WTC11 (cell line): ENCODE measurements at regions not wholly inside any gene's neighbourhood (a gene's known extent, or its start where the extent isn't known, plus 50 kb on each side); places are given as distances from the start of the nearest gene placed in this dataset.

ENCODE experiments used
- ATAC-seq: fragments of 200-7000 bp; cut with Tn5 transposase; 2 replicates; pipeline ENCODE4 v1.10.0; 2021; ENCODE audit warnings: mild to moderate bottlenecking, moderate library complexity
- CTCF ChIA-PET: fragments of 300-600 bp; sonication (Branson Sonifier 250); formaldehyde crosslinking; loops from one replicate; lab custom pipeline; 2021; ENCODE audit warnings: antibody characterized with exemption; lab: Charles Lee
- POLR2A ChIA-PET: fragments of 350-600 bp; sonication (Branson Sonifier 250); formaldehyde crosslinking; loops from one replicate; lab custom pipeline; 2021; ENCODE audit warnings: antibody characterized with exemption; lab: Charles Lee
- DNase-seq: peaks from one replicate; pipeline ENCODE4 v3.0.0; 2021; ENCODE audit warnings: low spot score
- H3K27ac Mint-ChIP-seq: 2 replicates; pipeline ENCODE4 v1.8.0; 2021; ENCODE audit warnings: mixed read lengths
- H3K27me3 Mint-ChIP-seq: 2 replicates; pipeline ENCODE4 v1.8.0; 2021; ENCODE audit warnings: low read depth, mild to moderate bottlenecking, moderate library complexity, mixed read lengths
- H3K36me3 Mint-ChIP-seq: 2 replicates; pipeline ENCODE4 v1.8.0; 2021; ENCODE audit warnings: mixed read lengths
- H3K4me1 Mint-ChIP-seq: 2 replicates; pipeline ENCODE4 v1.8.0; 2022; ENCODE audit warnings: mixed read lengths
- H3K4me3 Mint-ChIP-seq: 2 replicates; pipeline ENCODE4 v1.8.0; 2021; ENCODE audit warnings: mild to moderate bottlenecking, moderate library complexity, mixed read lengths
- H3K9me3 Mint-ChIP-seq: 2 replicates; pipeline ENCODE4 v1.8.0; 2021; ENCODE audit warnings: mixed read lengths
- CBFB ChIP-seq: sonication (generic); formaldehyde crosslinking; IDR thresholded peaks from 2 replicates; pipeline ENCODE4 v1.8.1; 2022; ENCODE audit warnings: mild to moderate bottlenecking, low read depth, missing genetic modification reagents
- GABPB1 ChIP-seq: sonication (generic); formaldehyde crosslinking; IDR thresholded peaks from 2 replicates; pipeline ENCODE4 v1.8.1; 2023; ENCODE audit warnings: mild to moderate bottlenecking, missing genetic modification reagents
- HMGA2 ChIP-seq: fragments of 250-450 bp; sonication (Bioruptor Pico); IDR thresholded peaks from 2 replicates; pipeline ENCODE4 v1.4.0; 2021; ENCODE audit warnings: mild to moderate bottlenecking, moderate library complexity
- JUN ChIP-seq: sonication (generic); formaldehyde crosslinking; IDR thresholded peaks from 2 replicates; pipeline ENCODE4 v1.8.0; 2023; ENCODE audit warnings: mild to moderate bottlenecking, missing genetic modification reagents
- KAT7 ChIP-seq: sonication (generic); formaldehyde crosslinking; IDR thresholded peaks from 2 replicates; pipeline ENCODE4 v1.8.1; 2023; ENCODE audit warnings: missing genetic modification reagents, mild to moderate bottlenecking, borderline replicate concordance
- NFE2L1 ChIP-seq: sonication (generic); formaldehyde crosslinking; IDR thresholded peaks from 2 replicates; pipeline ENCODE4 v1.8.1; 2023; ENCODE audit warnings: missing genetic modification reagents
- NR1H2 ChIP-seq: sonication (generic); formaldehyde crosslinking; IDR thresholded peaks from 2 replicates; pipeline ENCODE4 v1.9.0; 2021; ENCODE audit warnings: mild to moderate bottlenecking, moderate library complexity, missing genetic modification reagents
- PRRX2 ChIP-seq: fragments of 250-450 bp; sonication (Bioruptor Pico); IDR thresholded peaks from 2 replicates; pipeline ENCODE4 v1.8.0; 2021; ENCODE audit warnings: mild to moderate bottlenecking
- SMAD3 ChIP-seq: sonication (generic); formaldehyde crosslinking; IDR thresholded peaks from 2 replicates; pipeline ENCODE4 v1.8.0; 2022; ENCODE audit warnings: missing genetic modification reagents, mild to moderate bottlenecking, borderline replicate concordance
- TEAD4 ChIP-seq: sonication (generic); formaldehyde crosslinking; IDR thresholded peaks from 2 replicates; pipeline ENCODE4 v1.8.0; 2022; ENCODE audit warnings: mild to moderate bottlenecking, missing genetic modification reagents
- ZNF219 ChIP-seq: sonication (generic); formaldehyde crosslinking; IDR thresholded peaks from 2 replicates; pipeline ENCODE4 v1.8.0; 2023; ENCODE audit warnings: missing genetic modification reagents, mild to moderate bottlenecking, borderline replicate concordance
- TF ChIP-seq, protein P1 (sequence below): sonication (generic); formaldehyde crosslinking; IDR thresholded peaks from 2 replicates; pipeline ENCODE4 v1.8.0; 2023; ENCODE audit warnings: missing genetic modification reagents, mild to moderate bottlenecking, borderline replicate concordance
- TF ChIP-seq, protein P2 (sequence below): sonication (generic); formaldehyde crosslinking; IDR thresholded peaks from 2 replicates; pipeline ENCODE4 v1.8.1; 2023; ENCODE audit warnings: mild to moderate bottlenecking, missing genetic modification reagents, borderline replicate concordance
- TF ChIP-seq, protein P3 (sequence below): sonication (generic); formaldehyde crosslinking; IDR thresholded peaks from 2 replicates; pipeline ENCODE4 v1.8.1; 2022; ENCODE audit warnings: mild to moderate bottlenecking, missing genetic modification reagents, moderate library complexity, borderline replicate concordance
- TF ChIP-seq, protein P4 (sequence below): sonication (generic); formaldehyde crosslinking; IDR thresholded peaks from 2 replicates; pipeline ENCODE4 v1.8.1; 2022; ENCODE audit warnings: mild to moderate bottlenecking, moderate library complexity, missing genetic modification reagents
- TF ChIP-seq, protein P5 (sequence below): fragments of 200-600 bp; IDR thresholded peaks from 2 replicates; pipeline ENCODE4 v1.8.0; 2022; ENCODE audit warnings: antibody characterized with exemption
- TF ChIP-seq, protein P6 (sequence below): sonication (generic); formaldehyde crosslinking; IDR thresholded peaks from 2 replicates; pipeline ENCODE4 v1.8.1; 2023; ENCODE audit warnings: mild to moderate bottlenecking, missing genetic modification reagents, moderate library complexity
- TF ChIP-seq, protein P7 (sequence below): sonication (generic); formaldehyde crosslinking; conservative IDR thresholded peaks from 2 replicates; pipeline ENCODE4 v1.8.1; 2022; ENCODE audit warnings: mild to moderate bottlenecking, missing genetic modification reagents
- TF ChIP-seq, protein P8 (sequence below): sonication (generic); formaldehyde crosslinking; IDR thresholded peaks from 2 replicates; pipeline ENCODE4 v1.8.1; 2023; ENCODE audit warnings: mild to moderate bottlenecking, moderate library complexity, missing genetic modification reagents

DNA sequence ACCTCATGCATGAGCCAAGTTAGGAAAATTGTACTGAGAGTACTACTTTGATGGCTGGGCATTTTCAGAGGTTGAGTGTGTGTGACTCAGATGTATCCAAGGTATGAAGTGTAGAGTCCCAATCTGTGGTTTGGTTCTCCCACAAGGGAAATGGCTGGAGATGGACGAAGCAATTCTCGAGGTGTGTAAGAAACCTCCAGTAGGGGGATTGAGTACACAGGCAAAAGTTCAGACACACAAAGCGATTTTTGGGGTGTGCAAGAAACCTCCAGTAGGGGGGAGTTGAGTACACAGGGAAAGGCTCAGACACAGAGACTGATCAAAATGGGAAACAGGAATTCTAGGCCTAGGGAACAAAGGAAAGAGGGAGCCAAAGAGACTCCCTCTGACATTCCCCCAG lies 1536.3 kb downstream of the FAM181B start:
- ChIA-PET POLR2A (no interaction called here), CTCF (no interaction called here)
- DNase-seq (peak; percentile 16), ATAC-seq (peak; percentile 83)
- TF ChIP-seq, protein P1, sequence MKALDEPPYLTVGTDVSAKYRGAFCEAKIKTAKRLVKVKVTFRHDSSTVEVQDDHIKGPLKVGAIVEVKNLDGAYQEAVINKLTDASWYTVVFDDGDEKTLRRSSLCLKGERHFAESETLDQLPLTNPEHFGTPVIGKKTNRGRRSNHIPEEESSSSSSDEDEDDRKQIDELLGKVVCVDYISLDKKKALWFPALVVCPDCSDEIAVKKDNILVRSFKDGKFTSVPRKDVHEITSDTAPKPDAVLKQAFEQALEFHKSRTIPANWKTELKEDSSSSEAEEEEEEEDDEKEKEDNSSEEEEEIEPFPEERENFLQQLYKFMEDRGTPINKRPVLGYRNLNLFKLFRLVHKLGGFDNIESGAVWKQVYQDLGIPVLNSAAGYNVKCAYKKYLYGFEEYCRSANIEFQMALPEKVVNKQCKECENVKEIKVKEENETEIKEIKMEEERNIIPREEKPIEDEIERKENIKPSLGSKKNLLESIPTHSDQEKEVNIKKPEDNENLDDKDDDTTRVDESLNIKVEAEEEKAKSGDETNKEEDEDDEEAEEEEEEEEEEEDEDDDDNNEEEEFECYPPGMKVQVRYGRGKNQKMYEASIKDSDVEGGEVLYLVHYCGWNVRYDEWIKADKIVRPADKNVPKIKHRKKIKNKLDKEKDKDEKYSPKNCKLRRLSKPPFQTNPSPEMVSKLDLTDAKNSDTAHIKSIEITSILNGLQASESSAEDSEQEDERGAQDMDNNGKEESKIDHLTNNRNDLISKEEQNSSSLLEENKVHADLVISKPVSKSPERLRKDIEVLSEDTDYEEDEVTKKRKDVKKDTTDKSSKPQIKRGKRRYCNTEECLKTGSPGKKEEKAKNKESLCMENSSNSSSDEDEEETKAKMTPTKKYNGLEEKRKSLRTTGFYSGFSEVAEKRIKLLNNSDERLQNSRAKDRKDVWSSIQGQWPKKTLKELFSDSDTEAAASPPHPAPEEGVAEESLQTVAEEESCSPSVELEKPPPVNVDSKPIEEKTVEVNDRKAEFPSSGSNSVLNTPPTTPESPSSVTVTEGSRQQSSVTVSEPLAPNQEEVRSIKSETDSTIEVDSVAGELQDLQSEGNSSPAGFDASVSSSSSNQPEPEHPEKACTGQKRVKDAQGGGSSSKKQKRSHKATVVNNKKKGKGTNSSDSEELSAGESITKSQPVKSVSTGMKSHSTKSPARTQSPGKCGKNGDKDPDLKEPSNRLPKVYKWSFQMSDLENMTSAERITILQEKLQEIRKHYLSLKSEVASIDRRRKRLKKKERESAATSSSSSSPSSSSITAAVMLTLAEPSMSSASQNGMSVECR (CRISPR knock-in tag), result no peak
- TF ChIP-seq NR1H2 (CRISPR knock-in tag) (no peak), HMGA2 (no peak), PRRX2 (CRISPR knock-in tag) (no peak), NFE2L1 (CRISPR knock-in tag) (no peak)
- TF ChIP-seq, protein P2, sequence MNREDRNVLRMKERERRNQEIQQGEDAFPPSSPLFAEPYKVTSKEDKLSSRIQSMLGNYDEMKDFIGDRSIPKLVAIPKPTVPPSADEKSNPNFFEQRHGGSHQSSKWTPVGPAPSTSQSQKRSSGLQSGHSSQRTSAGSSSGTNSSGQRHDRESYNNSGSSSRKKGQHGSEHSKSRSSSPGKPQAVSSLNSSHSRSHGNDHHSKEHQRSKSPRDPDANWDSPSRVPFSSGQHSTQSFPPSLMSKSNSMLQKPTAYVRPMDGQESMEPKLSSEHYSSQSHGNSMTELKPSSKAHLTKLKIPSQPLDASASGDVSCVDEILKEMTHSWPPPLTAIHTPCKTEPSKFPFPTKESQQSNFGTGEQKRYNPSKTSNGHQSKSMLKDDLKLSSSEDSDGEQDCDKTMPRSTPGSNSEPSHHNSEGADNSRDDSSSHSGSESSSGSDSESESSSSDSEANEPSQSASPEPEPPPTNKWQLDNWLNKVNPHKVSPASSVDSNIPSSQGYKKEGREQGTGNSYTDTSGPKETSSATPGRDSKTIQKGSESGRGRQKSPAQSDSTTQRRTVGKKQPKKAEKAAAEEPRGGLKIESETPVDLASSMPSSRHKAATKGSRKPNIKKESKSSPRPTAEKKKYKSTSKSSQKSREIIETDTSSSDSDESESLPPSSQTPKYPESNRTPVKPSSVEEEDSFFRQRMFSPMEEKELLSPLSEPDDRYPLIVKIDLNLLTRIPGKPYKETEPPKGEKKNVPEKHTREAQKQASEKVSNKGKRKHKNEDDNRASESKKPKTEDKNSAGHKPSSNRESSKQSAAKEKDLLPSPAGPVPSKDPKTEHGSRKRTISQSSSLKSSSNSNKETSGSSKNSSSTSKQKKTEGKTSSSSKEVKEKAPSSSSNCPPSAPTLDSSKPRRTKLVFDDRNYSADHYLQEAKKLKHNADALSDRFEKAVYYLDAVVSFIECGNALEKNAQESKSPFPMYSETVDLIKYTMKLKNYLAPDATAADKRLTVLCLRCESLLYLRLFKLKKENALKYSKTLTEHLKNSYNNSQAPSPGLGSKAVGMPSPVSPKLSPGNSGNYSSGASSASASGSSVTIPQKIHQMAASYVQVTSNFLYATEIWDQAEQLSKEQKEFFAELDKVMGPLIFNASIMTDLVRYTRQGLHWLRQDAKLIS (CRISPR knock-in tag), result no peak
- TF ChIP-seq, protein P3, sequence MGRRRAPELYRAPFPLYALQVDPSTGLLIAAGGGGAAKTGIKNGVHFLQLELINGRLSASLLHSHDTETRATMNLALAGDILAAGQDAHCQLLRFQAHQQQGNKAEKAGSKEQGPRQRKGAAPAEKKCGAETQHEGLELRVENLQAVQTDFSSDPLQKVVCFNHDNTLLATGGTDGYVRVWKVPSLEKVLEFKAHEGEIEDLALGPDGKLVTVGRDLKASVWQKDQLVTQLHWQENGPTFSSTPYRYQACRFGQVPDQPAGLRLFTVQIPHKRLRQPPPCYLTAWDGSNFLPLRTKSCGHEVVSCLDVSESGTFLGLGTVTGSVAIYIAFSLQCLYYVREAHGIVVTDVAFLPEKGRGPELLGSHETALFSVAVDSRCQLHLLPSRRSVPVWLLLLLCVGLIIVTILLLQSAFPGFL (CRISPR knock-in tag), result no peak
- no peak overlapping the region for H3K27ac Mint-ChIP-seq
- H3K9me3 Mint-ChIP-seq, result peaks cover 51% of the 10 kb centered on the region
- H3K4me3 Mint-ChIP-seq, result no peak overlapping the region
- H3K36me3 Mint-ChIP-seq, result peaks cover 9% of the 10 kb centered on the region
- no peaks in the 10 kb centered on the region; the same call in 1 of the 2 replicates for H3K27me3 Mint-ChIP-seq
- H3K4me1 Mint-ChIP-seq, result no peaks in the 10 kb centered on the region

DNA sequence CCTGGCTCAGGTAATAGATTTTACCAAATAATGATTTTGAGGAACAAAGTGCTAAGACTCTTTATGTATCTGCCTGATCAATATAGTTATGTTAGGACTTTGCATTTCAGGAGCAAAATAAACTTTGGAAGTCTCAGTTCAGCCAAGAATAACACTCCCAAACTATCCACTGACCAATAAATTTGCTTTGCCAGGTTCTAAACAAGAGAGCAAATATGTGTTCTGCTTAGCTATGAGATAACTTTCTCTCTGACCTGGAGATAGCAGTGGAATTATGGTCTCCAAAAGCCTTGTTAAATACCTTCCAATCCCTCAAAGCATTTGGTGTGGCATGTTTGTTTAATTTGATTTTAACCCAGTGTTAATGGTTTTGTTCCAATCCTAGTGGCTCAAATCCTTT lies 1541.1 kb downstream of the FAM181B start:
- ATAC-seq (no peak), DNase-seq (no peak)
- no peak overlapping the region for H3K27ac Mint-ChIP-seq
- no peaks in the 10 kb centered on the region for H3K4me1 Mint-ChIP-seq
- ChIA-PET CTCF (no interaction called here), POLR2A (no interaction called here)
- no peaks in the 10 kb centered on the region for H3K27me3 Mint-ChIP-seq
- peaks cover 3% of the 10 kb centered on the region; the same call in 1 of the 2 replicates for H3K36me3 Mint-ChIP-seq
- H3K4me3 Mint-ChIP-seq, result no peak overlapping the region
- peaks cover 39% of the 10 kb centered on the region for H3K9me3 Mint-ChIP-seq
- TF ChIP-seq ZNF219 (CRISPR knock-in tag) (no peak), SMAD3 (CRISPR knock-in tag) (no peak), CBFB (no peak), TEAD4 (CRISPR knock-in tag) (no peak), JUN (no peak), KAT7 (CRISPR knock-in tag) (no peak), PRRX2 (CRISPR knock-in tag) (no peak), GABPB1 (CRISPR knock-in tag) (no peak)
- TF ChIP-seq, protein P4, sequence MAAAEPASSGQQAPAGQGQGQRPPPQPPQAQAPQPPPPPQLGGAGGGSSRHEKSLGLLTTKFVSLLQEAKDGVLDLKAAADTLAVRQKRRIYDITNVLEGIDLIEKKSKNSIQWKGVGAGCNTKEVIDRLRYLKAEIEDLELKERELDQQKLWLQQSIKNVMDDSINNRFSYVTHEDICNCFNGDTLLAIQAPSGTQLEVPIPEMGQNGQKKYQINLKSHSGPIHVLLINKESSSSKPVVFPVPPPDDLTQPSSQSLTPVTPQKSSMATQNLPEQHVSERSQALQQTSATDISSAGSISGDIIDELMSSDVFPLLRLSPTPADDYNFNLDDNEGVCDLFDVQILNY, result no peak
- TF ChIP-seq, protein P5, sequence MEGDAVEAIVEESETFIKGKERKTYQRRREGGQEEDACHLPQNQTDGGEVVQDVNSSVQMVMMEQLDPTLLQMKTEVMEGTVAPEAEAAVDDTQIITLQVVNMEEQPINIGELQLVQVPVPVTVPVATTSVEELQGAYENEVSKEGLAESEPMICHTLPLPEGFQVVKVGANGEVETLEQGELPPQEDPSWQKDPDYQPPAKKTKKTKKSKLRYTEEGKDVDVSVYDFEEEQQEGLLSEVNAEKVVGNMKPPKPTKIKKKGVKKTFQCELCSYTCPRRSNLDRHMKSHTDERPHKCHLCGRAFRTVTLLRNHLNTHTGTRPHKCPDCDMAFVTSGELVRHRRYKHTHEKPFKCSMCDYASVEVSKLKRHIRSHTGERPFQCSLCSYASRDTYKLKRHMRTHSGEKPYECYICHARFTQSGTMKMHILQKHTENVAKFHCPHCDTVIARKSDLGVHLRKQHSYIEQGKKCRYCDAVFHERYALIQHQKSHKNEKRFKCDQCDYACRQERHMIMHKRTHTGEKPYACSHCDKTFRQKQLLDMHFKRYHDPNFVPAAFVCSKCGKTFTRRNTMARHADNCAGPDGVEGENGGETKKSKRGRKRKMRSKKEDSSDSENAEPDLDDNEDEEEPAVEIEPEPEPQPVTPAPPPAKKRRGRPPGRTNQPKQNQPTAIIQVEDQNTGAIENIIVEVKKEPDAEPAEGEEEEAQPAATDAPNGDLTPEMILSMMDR, result no peak
- TF ChIP-seq, protein P6, sequence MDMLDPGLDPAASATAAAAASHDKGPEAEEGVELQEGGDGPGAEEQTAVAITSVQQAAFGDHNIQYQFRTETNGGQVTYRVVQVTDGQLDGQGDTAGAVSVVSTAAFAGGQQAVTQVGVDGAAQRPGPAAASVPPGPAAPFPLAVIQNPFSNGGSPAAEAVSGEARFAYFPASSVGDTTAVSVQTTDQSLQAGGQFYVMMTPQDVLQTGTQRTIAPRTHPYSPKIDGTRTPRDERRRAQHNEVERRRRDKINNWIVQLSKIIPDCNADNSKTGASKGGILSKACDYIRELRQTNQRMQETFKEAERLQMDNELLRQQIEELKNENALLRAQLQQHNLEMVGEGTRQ (CRISPR knock-in tag), result no peak
- TF ChIP-seq, protein P7, sequence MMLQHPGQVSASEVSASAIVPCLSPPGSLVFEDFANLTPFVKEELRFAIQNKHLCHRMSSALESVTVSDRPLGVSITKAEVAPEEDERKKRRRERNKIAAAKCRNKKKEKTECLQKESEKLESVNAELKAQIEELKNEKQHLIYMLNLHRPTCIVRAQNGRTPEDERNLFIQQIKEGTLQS (CRISPR knock-in tag), result no peak
- TF ChIP-seq, protein P8, sequence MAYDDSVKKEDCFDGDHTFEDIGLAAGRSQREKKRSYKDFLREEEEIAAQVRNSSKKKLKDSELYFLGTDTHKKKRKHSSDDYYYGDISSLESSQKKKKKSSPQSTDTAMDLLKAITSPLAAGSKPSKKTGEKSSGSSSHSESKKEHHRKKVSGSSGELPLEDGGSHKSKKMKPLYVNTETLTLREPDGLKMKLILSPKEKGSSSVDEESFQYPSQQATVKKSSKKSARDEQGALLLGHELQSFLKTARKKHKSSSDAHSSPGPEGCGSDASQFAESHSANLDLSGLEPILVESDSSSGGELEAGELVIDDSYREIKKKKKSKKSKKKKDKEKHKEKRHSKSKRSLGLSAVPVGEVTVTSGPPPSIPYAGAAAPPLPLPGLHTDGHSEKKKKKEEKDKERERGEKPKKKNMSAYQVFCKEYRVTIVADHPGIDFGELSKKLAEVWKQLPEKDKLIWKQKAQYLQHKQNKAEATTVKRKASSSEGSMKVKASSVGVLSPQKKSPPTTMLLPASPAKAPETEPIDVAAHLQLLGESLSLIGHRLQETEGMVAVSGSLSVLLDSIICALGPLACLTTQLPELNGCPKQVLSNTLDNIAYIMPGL (CRISPR knock-in tag), result no peak
